H9 (cell line): ENCODE measurements at regions not wholly inside any gene's neighbourhood (a gene's known extent, or its start where the extent isn't known, plus 50 kb on each side); places are given as distances from the start of the nearest gene placed in this dataset.

Experiments
- DNase-seq: peaks from one replicate; pipeline ENCODE4 v3.0.0-alpha.2; 2017
- H2AFZ ChIP-seq: one replicate; pipeline ENCODE4 v1.6.1; 2013; ENCODE audit warnings: mild to moderate bottlenecking, low read length, control low read depth, moderate library complexity
- H2AK5ac ChIP-seq: 2 replicates; pipeline ENCODE4 v1.6.1; 2013; ENCODE audit warnings: low read length, control low read depth, mixed read lengths; ENCODE audit not compliant: insufficient read length
- H2BK120ac ChIP-seq: one replicate; pipeline ENCODE4 v1.6.1; 2013; ENCODE audit warnings: low read depth, mild to moderate bottlenecking, low read length, control low read depth, inconsistent platforms; ENCODE audit not compliant: poor library complexity, severe bottlenecking
- H2BK12ac ChIP-seq: 2 replicates; pipeline ENCODE4 v1.6.1; 2013; ENCODE audit warnings: low read length, control low read depth, mixed read lengths, low read depth; ENCODE audit not compliant: insufficient read length
- H2BK15ac ChIP-seq: 2 replicates; pipeline ENCODE4 v1.6.1; 2013; ENCODE audit warnings: low read depth, low read length, control low read depth
- H2BK20ac ChIP-seq: one replicate; pipeline ENCODE4 v1.6.1; 2013; ENCODE audit warnings: low read depth, mild to moderate bottlenecking, low read length, control low read depth, inconsistent platforms; ENCODE audit not compliant: poor library complexity, severe bottlenecking
- H2BK5ac ChIP-seq: 2 replicates; pipeline ENCODE4 v1.6.1; 2013; ENCODE audit warnings: low read length, control low read depth, mixed read lengths; ENCODE audit not compliant: insufficient read length
- H3K14ac ChIP-seq: 2 replicates; pipeline ENCODE4 v1.6.1; 2013; ENCODE audit warnings: low read length, control low read depth; ENCODE audit not compliant: insufficient read depth
- H3K18ac ChIP-seq: 2 replicates; pipeline ENCODE4 v1.6.1; 2013; ENCODE audit warnings: low read depth, mild to moderate bottlenecking, mixed read lengths, low read length, control low read depth; ENCODE audit not compliant: insufficient read length
- H3K23ac ChIP-seq: 2 replicates; pipeline ENCODE4 v1.6.1; 2013; ENCODE audit warnings: low read length, control low read depth, mixed read lengths, low read depth; ENCODE audit not compliant: insufficient read length
- H3K23me2 ChIP-seq: 2 replicates; pipeline ENCODE4 v1.6.1; 2013; ENCODE audit warnings: low read depth, mild to moderate bottlenecking, mixed read lengths, low read length, control low read depth; ENCODE audit not compliant: insufficient read length, poor library complexity, severe bottlenecking
- H3K27ac ChIP-seq: 2 replicates; pipeline ENCODE4 v1.5.1; 2013; ENCODE audit warnings: low read length, control low read depth, mixed read lengths, low read depth; ENCODE audit not compliant: insufficient read length
- H3K27me3 ChIP-seq: 2 replicates; pipeline ENCODE4 v1.6.1; 2013; ENCODE audit warnings: low read length, control low read depth, inconsistent platforms; ENCODE audit not compliant: insufficient read depth
- H3K4ac ChIP-seq: 2 replicates; pipeline ENCODE4 v1.6.1; 2013; ENCODE audit warnings: low read depth, mild to moderate bottlenecking, control low read depth, inconsistent platforms, low read length, moderate library complexity
- H3K4me1 ChIP-seq: 2 replicates; pipeline ENCODE4 v1.6.1; 2013; ENCODE audit warnings: low read length, control low read depth, inconsistent platforms; ENCODE audit not compliant: insufficient read depth
- H3K4me2 ChIP-seq: 2 replicates; pipeline ENCODE4 v1.6.1; 2013; ENCODE audit warnings: low read length, control low read depth, mixed read lengths; ENCODE audit not compliant: insufficient read length, insufficient read depth
- H3K56ac ChIP-seq: 2 replicates; pipeline ENCODE4 v1.6.1; 2013; ENCODE audit warnings: low read depth, mild to moderate bottlenecking, mixed read lengths, low read length, control low read depth; ENCODE audit not compliant: insufficient read length
- H3K79me1 ChIP-seq: 2 replicates; pipeline ENCODE4 v1.6.1; 2013; ENCODE audit warnings: low read depth, mild to moderate bottlenecking, moderate library complexity, low read length, control low read depth, inconsistent platforms; ENCODE audit not compliant: insufficient read depth, poor library complexity, severe bottlenecking
- H3K79me2 ChIP-seq: 2 replicates; pipeline ENCODE4 v1.6.1; 2013; ENCODE audit warnings: low read length, control low read depth, inconsistent platforms; ENCODE audit not compliant: insufficient read depth
- H3K9ac ChIP-seq: 2 replicates; pipeline ENCODE4 v1.6.1; 2013; ENCODE audit warnings: low read length, control low read depth, mixed read lengths; ENCODE audit not compliant: insufficient read length; ENCODE audit errors: extremely low read depth
- H3K9me3 ChIP-seq: one replicate; pipeline ENCODE4 v1.6.1; 2013; ENCODE audit warnings: low read depth, low read length, inconsistent platforms; ENCODE audit not compliant: control insufficient read depth
- H3T11ph ChIP-seq: one replicate; pipeline ENCODE4 v1.6.1; 2013; ENCODE audit warnings: mild to moderate bottlenecking, low read length, control low read depth, inconsistent platforms
- H4K20me1 ChIP-seq: one replicate; pipeline ENCODE4 v1.6.1; 2013; ENCODE audit not compliant: control insufficient read depth, insufficient read length, insufficient read depth
- H4K5ac ChIP-seq: 2 replicates; pipeline ENCODE4 v1.6.1; 2013; ENCODE audit warnings: low read depth, mild to moderate bottlenecking, mixed read lengths, low read length, control low read depth; ENCODE audit not compliant: insufficient read length
- H4K8ac ChIP-seq: replicated peaks from 2 replicates; pipeline ENCODE4 v1.6.1; 2013; ENCODE audit warnings: low read length, control low read depth, mixed read lengths, low read depth; ENCODE audit not compliant: insufficient read length
- H4K91ac ChIP-seq: 2 replicates; pipeline ENCODE4 v1.6.1; 2013; ENCODE audit warnings: low read depth, mild to moderate bottlenecking, moderate library complexity, mixed read lengths, low read length, control low read depth; ENCODE audit not compliant: insufficient read length
- H3K27ac Mint-ChIP-seq, 3 experiments: 2 replicates in 2 of 3; 3 replicates in 1 of 3; pipeline ENCODE4 v1.8.0; 2020 to 2021; ENCODE audit warnings: mixed read lengths in 3 of 3, mild to moderate bottlenecking in 1 of 3, moderate library complexity in 1 of 3
- H3K27me3 Mint-ChIP-seq: 2 replicates; pipeline ENCODE4 v1.8.0; 2021; ENCODE audit warnings: low read depth, mild to moderate bottlenecking, moderate library complexity, mixed read lengths
- H3K36me3 Mint-ChIP-seq, 3 experiments: 2 replicates in 2 of 3; 3 replicates in 1 of 3; pipeline ENCODE4 v1.8.0; 2020 to 2021; ENCODE audit warnings: low read depth in 3 of 3, mixed read lengths in 3 of 3; ENCODE audit not compliant: insufficient read depth in 1 of 3
- H3K4me1 Mint-ChIP-seq, 2 experiments: 2 replicates each; pipeline ENCODE4 v1.8.0; 2020; ENCODE audit warnings: mixed read lengths in 2 of 2
- H3K4me3 Mint-ChIP-seq, 2 experiments: 2 replicates in 1 of 2; 3 replicates in 1 of 2; pipeline ENCODE4 v1.8.0; 2020 to 2021; ENCODE audit warnings: mild to moderate bottlenecking in 2 of 2, mixed read lengths in 2 of 2, moderate library complexity in 1 of 2
- H3K9me3 Mint-ChIP-seq, 2 experiments: 2 replicates in 1 of 2; 3 replicates in 1 of 2; pipeline ENCODE4 v1.8.0; 2020; ENCODE audit warnings: mild to moderate bottlenecking in 2 of 2, mixed read lengths in 2 of 2, moderate library complexity in 1 of 2
- TF ChIP-seq, protein P1 (sequence below): fragments of 200-600 bp; sonication (generic); conservative IDR thresholded peaks from 3 replicates; pipeline ENCODE4 v1.8.0; 2021; ENCODE audit warnings: antibody characterized with exemption, mild to moderate bottlenecking

DNA sequence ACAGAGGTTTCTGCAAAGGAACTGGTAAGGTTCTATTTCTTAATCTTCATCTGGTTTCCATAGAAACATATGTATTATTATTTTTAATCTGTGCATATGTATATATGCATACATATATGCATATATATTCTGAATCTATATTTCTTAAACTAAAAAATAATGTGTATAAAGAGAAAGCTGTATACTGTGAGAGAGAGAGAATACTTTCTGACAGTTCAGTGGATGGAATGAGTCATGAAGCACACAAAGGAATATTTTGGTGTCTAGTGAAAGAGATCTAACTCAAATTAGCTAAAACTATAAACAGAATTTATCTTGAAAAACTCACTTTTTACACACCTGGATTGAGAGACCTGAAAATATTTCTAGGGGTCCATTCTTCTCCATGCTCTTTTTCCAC, 1929.3 kb upstream of the LRRTM1 start:
- Histone ChIP-seq H3K4me2 (no peak overlapping the region), H3K14ac (no peak overlapping the region), H2BK15ac (no peak overlapping the region), H2AFZ (no peak overlapping the region), H4K20me1 (no peaks in the 10 kb centered on the region), H3K18ac (no peak overlapping the region), H3K4ac (no peak overlapping the region), H2BK12ac (no peak overlapping the region), H2BK20ac (no peak overlapping the region), H3K23ac (no peak overlapping the region), H3K79me1 (no peaks in the 10 kb centered on the region), H3K9me3 (no peaks in the 10 kb centered on the region), H2BK5ac (no peak overlapping the region), H3K9ac (no peak overlapping the region), H4K8ac (no peak overlapping the region), H3K4me1 (no peaks in the 10 kb centered on the region), H3K27ac (no peak overlapping the region), H3T11ph (no peak overlapping the region), H4K91ac (no peak overlapping the region), H2BK120ac (no peak overlapping the region), H3K56ac (no peak overlapping the region), H3K27me3 (no peaks in the 10 kb centered on the region), H4K5ac (no peak overlapping the region), H2AK5ac (no peak overlapping the region), H3K23me2 (no peaks in the 10 kb centered on the region), H3K79me2 (no peaks in the 10 kb centered on the region)
- Mint-ChIP-seq H3K9me3 (no peaks in the 10 kb centered on the region; a peak in 1 of 5 replicates), H3K27ac (no peak overlapping the region), H3K36me3 (no peaks in the 10 kb centered on the region), H3K4me1 (no peaks in the 10 kb centered on the region), H3K4me3 (no peak overlapping the region), H3K27me3 (no peaks in the 10 kb centered on the region)
- DNase-seq, result no peak
- TF ChIP-seq, protein P1, sequence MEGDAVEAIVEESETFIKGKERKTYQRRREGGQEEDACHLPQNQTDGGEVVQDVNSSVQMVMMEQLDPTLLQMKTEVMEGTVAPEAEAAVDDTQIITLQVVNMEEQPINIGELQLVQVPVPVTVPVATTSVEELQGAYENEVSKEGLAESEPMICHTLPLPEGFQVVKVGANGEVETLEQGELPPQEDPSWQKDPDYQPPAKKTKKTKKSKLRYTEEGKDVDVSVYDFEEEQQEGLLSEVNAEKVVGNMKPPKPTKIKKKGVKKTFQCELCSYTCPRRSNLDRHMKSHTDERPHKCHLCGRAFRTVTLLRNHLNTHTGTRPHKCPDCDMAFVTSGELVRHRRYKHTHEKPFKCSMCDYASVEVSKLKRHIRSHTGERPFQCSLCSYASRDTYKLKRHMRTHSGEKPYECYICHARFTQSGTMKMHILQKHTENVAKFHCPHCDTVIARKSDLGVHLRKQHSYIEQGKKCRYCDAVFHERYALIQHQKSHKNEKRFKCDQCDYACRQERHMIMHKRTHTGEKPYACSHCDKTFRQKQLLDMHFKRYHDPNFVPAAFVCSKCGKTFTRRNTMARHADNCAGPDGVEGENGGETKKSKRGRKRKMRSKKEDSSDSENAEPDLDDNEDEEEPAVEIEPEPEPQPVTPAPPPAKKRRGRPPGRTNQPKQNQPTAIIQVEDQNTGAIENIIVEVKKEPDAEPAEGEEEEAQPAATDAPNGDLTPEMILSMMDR, result no peak
